Upper lobe of left lung (tissue), 4 donors: ENCODE measurements at regions not wholly inside any gene's neighbourhood (a gene's known extent, or its start where the extent isn't known, plus 50 kb on each side); places are given as distances from the start of the nearest gene placed in this dataset.

Experiments used
- EP300 ChIP-seq, 4 donors: sonication (generic); formaldehyde crosslinking; IDR thresholded peaks; one replicate each; pipeline ENCODE4 v1.5.1; 2017; ENCODE audit warnings: antibody characterized with exemption in 4 of 4, control low read depth in 2 of 4
- POLR2A ChIP-seq, 4 donors: fragments of 450-650 bp; IDR thresholded peaks; one replicate each; pipeline ENCODE4 v1.5.1; 2016 to 2017; ENCODE audit warnings: antibody characterized with exemption in 4 of 4, mild to moderate bottlenecking in 2 of 4
- POLR2AphosphoS5 ChIP-seq, 2 donors: sonication (generic); formaldehyde crosslinking; IDR thresholded peaks; one replicate each; pipeline ENCODE4 v1.5.1; 2017; ENCODE audit warnings: antibody characterized with exemption in 2 of 2

GRCh38 chr10:44752451-44753441 is 158.4 kb upstream of the TMEM72 start:
- TF ChIP-seq POLR2A (IDR thresholded peaks at IDR 0.05) (no peak), EP300 (IDR thresholded peaks at IDR 0.05) (no peak), POLR2AphosphoS5 (IDR thresholded peaks at IDR 0.05) (no peak)
